Neural cell (in vitro differentiated cells): ENCODE measurements at regions not wholly inside any gene's neighbourhood (a gene's known extent, or its start where the extent isn't known, plus 50 kb on each side); places are given as distances from the start of the nearest gene placed in this dataset.

ENCODE experiments used
- H2AFZ ChIP-seq: fragments of 200-600, 300-800 bp; sonication (generic), shearing (Covaris generic); 2 replicates; pipeline ENCODE4 v1.6.0; 2014; ENCODE audit warnings: low read depth, mild to moderate bottlenecking, antibody characterized with exemption, low read length, moderate library complexity
- H3F3A ChIP-seq: fragments of 200-600 bp; shearing (Covaris generic); 2 replicates; pipeline ENCODE4 v1.6.1; 2016; ENCODE audit warnings: mild to moderate bottlenecking, moderate library complexity, mixed read lengths, antibody characterized with exemption, low read length; ENCODE audit not compliant: insufficient read depth, poor library complexity, severe bottlenecking
- H3K27ac ChIP-seq: fragments of 200-600, 300-800 bp; sonication (generic), shearing (Covaris generic); 2 replicates; pipeline ENCODE4 v1.5.1; 2014; ENCODE audit warnings: mild to moderate bottlenecking, low read length, moderate library complexity
- H3K27me3 ChIP-seq: fragments of 300-800, 200-600 bp; sonication (generic), shearing (Covaris generic); 2 replicates; pipeline ENCODE4 v1.6.0; 2014; ENCODE audit warnings: mild to moderate bottlenecking, low read depth, low read length, moderate library complexity; ENCODE audit not compliant: insufficient read depth
- H3K36me3 ChIP-seq: fragments of 300-800, 200-600 bp; sonication (generic), shearing (Covaris generic); 2 replicates; pipeline ENCODE4 v1.5.1; 2014; ENCODE audit warnings: mild to moderate bottlenecking, antibody characterized with exemption, low read length, moderate library complexity; ENCODE audit not compliant: insufficient read depth
- H3K4me2 ChIP-seq: fragments of 300-800, 200-600 bp; sonication (generic), shearing (Covaris generic); 2 replicates; pipeline ENCODE4 v1.6.0; 2014; ENCODE audit warnings: mild to moderate bottlenecking, low read length
- H3K4me3 ChIP-seq: fragments of 300-800, 200-600 bp; sonication (generic), shearing (Covaris generic); 2 replicates; pipeline ENCODE4 v1.5.1; 2014; ENCODE audit warnings: mild to moderate bottlenecking, low read length, moderate library complexity
- H3K79me2 ChIP-seq: fragments of 200-600 bp; shearing (Covaris generic); replicated peaks from 2 replicates; pipeline ENCODE4 v1.6.0; 2014; ENCODE audit warnings: mild to moderate bottlenecking, low read length, moderate library complexity; ENCODE audit not compliant: insufficient read depth
- H3K9ac ChIP-seq: fragments of 300-800, 200-600 bp; sonication (generic), shearing (Covaris generic); 2 replicates; pipeline ENCODE4 v1.6.1; 2016; ENCODE audit warnings: mild to moderate bottlenecking, low read length, mixed read lengths
- H3K9me2 ChIP-seq: fragments of 200-600 bp; shearing (Covaris generic); 2 replicates; pipeline ENCODE4 v1.6.1; 2016; ENCODE audit warnings: mild to moderate bottlenecking, low read length, mixed read lengths; ENCODE audit not compliant: insufficient read depth
- H3K9me3 ChIP-seq: fragments of 200-600, 300-800 bp; sonication (generic), shearing (Covaris generic); 2 replicates; pipeline ENCODE4 v1.6.1; 2016; ENCODE audit warnings: mild to moderate bottlenecking, mixed run types, low read length, moderate library complexity, mixed read lengths
- H4K20me1 ChIP-seq: fragments of 200-600 bp; shearing (Covaris generic); 2 replicates; pipeline ENCODE4 v1.6.1; 2016; ENCODE audit warnings: mild to moderate bottlenecking, mixed run types; ENCODE audit not compliant: insufficient read depth
- EP300 ChIP-seq: fragments of 450-650 bp; conservative IDR thresholded peaks from 2 replicates; pipeline ENCODE4 v1.6.1; 2014; ENCODE audit warnings: antibody characterized with exemption, mild to moderate bottlenecking, moderate library complexity; ENCODE audit not compliant: poor library complexity, severe bottlenecking
- EZH2 ChIP-seq: fragments of 200-600, 300-800 bp; shearing (Covaris generic), sonication (generic); IDR thresholded peaks from 2 replicates; pipeline ENCODE4 v1.6.1; 2014; ENCODE audit warnings: antibody characterized with exemption, low read length, borderline replicate concordance, mild to moderate bottlenecking; ENCODE audit not compliant: insufficient read depth, poor library complexity, severe bottlenecking
- MXI1 ChIP-seq: fragments of 450-650 bp; conservative IDR thresholded peaks from 2 replicates; pipeline ENCODE4 v1.6.1; 2014; ENCODE audit warnings: antibody characterized with exemption, mild to moderate bottlenecking; ENCODE audit not compliant: poor library complexity, severe bottlenecking
- POLR2AphosphoS5 ChIP-seq: IDR thresholded peaks from 2 replicates; pipeline ENCODE4 v1.6.1; 2012
- RAD21 ChIP-seq: fragments of 450-650 bp; conservative IDR thresholded peaks from 2 replicates; pipeline ENCODE4 v1.6.1; 2014; ENCODE audit warnings: antibody characterized with exemption, mild to moderate bottlenecking, moderate library complexity
- SMC3 ChIP-seq: fragments of 450-650 bp; conservative IDR thresholded peaks from 2 replicates; pipeline ENCODE4 v1.6.1; 2014; ENCODE audit warnings: antibody characterized with exemption, mild to moderate bottlenecking, moderate library complexity; ENCODE audit not compliant: poor library complexity
- TAF1 ChIP-seq: IDR thresholded peaks from 2 replicates; pipeline ENCODE4 v1.6.1; 2012; ENCODE audit warnings: low read depth
- TF ChIP-seq, protein P1 (sequence below): fragments of 450-650 bp; IDR thresholded peaks from 2 replicates; pipeline ENCODE4 v1.5.1; 2014; ENCODE audit warnings: antibody characterized with exemption, mild to moderate bottlenecking, moderate library complexity; ENCODE audit not compliant: poor library complexity, severe bottlenecking
- TF ChIP-seq, protein P2 (sequence below): IDR thresholded peaks from 2 replicates; pipeline ENCODE4 v1.6.1; 2012; ENCODE audit warnings: borderline replicate concordance

DNA sequence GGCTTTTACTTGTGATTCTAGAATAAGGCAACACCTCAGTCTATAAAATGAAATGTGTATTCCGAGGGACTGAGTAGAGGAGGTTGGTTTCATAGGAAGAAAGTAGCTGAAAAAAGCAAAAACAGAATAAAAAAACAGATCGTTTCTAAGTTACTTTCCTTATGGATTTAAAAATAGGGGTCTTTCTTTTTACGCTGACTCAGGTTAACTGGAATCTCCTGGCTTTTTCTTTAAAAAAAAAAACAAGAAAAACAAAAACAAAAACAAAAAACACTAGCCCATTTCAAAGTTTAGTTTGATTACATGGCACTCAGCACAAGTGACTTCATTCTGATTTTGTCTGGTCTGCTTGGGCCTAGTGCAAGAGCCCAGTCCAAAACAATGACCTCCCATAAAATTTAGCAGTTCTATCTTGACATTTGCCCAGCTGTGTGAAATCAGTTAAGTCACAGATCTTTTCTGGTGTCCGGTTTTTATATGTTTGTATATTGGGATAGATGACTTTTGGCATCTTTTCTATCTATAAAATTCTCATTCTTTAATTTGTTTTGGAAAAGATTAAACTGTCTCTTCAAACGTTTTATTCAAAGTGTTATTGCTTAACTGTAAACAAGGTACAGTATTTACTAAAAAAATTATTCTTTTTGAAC lies 222.7 kb upstream of the HTR2C start:
- TF ChIP-seq EP300: no peak
- H3K9me2 ChIP-seq: no peaks in the 10 kb centered on the region
- H3K9me3 ChIP-seq: no peaks in the 10 kb centered on the region

DNA sequence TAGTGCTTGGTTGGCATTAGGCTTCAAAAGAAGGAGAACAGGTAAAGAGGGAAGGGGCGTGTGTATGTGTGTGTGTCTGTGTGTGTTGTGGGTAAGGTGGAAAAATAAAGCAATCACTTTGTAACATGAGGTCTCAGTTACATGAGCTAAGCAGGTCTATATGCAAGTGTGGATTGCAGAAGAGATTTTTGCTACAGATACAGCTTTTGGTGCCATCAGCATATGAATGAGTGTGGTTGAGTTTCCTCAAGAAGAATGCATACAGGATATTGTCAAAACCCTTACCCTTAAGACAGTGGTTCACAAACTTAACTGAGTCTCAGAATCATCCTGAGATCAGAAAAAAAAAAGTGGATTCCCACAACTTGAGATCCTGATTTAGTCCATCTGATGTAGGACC lies 220.5 kb upstream of the HTR2C start:
- no peak overlapping the region for H2AFZ ChIP-seq
- no peaks in the 10 kb centered on the region for H3K36me3 ChIP-seq
- H3K9me2 ChIP-seq: no peaks in the 10 kb centered on the region
- no peaks in the 10 kb centered on the region for H4K20me1 ChIP-seq
- no peak overlapping the region for H3K27ac ChIP-seq
- H3K4me3 ChIP-seq: no peak overlapping the region
- H3K79me2 ChIP-seq: no peaks in the 10 kb centered on the region
- H3K9ac ChIP-seq: no peak overlapping the region
- H3K27me3 ChIP-seq: no peaks in the 10 kb centered on the region
- H3K4me2 ChIP-seq: no peak overlapping the region
- TF ChIP-seq RAD21 (no peak), SMC3 (no peak), TAF1 (no peak), MXI1 (no peak), EP300 (no peak), EZH2 (no peak), POLR2AphosphoS5 (no peak)
- TF ChIP-seq, protein P1, sequence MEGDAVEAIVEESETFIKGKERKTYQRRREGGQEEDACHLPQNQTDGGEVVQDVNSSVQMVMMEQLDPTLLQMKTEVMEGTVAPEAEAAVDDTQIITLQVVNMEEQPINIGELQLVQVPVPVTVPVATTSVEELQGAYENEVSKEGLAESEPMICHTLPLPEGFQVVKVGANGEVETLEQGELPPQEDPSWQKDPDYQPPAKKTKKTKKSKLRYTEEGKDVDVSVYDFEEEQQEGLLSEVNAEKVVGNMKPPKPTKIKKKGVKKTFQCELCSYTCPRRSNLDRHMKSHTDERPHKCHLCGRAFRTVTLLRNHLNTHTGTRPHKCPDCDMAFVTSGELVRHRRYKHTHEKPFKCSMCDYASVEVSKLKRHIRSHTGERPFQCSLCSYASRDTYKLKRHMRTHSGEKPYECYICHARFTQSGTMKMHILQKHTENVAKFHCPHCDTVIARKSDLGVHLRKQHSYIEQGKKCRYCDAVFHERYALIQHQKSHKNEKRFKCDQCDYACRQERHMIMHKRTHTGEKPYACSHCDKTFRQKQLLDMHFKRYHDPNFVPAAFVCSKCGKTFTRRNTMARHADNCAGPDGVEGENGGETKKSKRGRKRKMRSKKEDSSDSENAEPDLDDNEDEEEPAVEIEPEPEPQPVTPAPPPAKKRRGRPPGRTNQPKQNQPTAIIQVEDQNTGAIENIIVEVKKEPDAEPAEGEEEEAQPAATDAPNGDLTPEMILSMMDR: no peak
- TF ChIP-seq, protein P2, sequence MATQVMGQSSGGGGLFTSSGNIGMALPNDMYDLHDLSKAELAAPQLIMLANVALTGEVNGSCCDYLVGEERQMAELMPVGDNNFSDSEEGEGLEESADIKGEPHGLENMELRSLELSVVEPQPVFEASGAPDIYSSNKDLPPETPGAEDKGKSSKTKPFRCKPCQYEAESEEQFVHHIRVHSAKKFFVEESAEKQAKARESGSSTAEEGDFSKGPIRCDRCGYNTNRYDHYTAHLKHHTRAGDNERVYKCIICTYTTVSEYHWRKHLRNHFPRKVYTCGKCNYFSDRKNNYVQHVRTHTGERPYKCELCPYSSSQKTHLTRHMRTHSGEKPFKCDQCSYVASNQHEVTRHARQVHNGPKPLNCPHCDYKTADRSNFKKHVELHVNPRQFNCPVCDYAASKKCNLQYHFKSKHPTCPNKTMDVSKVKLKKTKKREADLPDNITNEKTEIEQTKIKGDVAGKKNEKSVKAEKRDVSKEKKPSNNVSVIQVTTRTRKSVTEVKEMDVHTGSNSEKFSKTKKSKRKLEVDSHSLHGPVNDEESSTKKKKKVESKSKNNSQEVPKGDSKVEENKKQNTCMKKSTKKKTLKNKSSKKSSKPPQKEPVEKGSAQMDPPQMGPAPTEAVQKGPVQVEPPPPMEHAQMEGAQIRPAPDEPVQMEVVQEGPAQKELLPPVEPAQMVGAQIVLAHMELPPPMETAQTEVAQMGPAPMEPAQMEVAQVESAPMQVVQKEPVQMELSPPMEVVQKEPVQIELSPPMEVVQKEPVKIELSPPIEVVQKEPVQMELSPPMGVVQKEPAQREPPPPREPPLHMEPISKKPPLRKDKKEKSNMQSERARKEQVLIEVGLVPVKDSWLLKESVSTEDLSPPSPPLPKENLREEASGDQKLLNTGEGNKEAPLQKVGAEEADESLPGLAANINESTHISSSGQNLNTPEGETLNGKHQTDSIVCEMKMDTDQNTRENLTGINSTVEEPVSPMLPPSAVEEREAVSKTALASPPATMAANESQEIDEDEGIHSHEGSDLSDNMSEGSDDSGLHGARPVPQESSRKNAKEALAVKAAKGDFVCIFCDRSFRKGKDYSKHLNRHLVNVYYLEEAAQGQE: no peak
- H3K9me3 ChIP-seq: no peaks in the 10 kb centered on the region
- no peaks in the 10 kb centered on the region for H3F3A ChIP-seq

More for the DNA sequence above, 222.7 kb upstream of the HTR2C start:
- Histone ChIP-seq H3K9ac (no peak overlapping the region), H3K4me2 (no peak overlapping the region), H3K27me3 (no peaks in the 10 kb centered on the region), H3K4me3 (no peak overlapping the region), H3K79me2 (no peaks in the 10 kb centered on the region), H3K36me3 (no peaks in the 10 kb centered on the region), H3K27ac (no peak overlapping the region), H3F3A (no peaks in the 10 kb centered on the region), H4K20me1 (no peaks in the 10 kb centered on the region), H2AFZ (no peak overlapping the region)
